Endothelial cell (in vitro differentiated cells): ENCODE measurements at regions not wholly inside any gene's neighbourhood (a gene's known extent, or its start where the extent isn't known, plus 50 kb on each side); places are given as distances from the start of the nearest gene placed in this dataset.
"Not testable (repeated sequence)": the region's sequence is repeated elsewhere in the genome, so short reads cannot be mapped to it uniquely, and the experiment has no call there.

ENCODE experiments used
- DNase-seq: peaks from one replicate; pipeline ENCODE4 v3.0.0; 2021; ENCODE audit warnings: low spot score
- H3K27ac Mint-ChIP-seq: one replicate; pipeline ENCODE4 v1.8.0; 2021; ENCODE audit warnings: mixed read lengths, inconsistent platforms; ENCODE audit not compliant: unreplicated experiment
- H3K27me3 Mint-ChIP-seq: one replicate; pipeline ENCODE4 v1.8.0; 2021; ENCODE audit warnings: mild to moderate bottlenecking, moderate library complexity, mixed read lengths, inconsistent platforms; ENCODE audit not compliant: unreplicated experiment
- H3K36me3 Mint-ChIP-seq: one replicate; pipeline ENCODE4 v1.8.0; 2021; ENCODE audit warnings: mild to moderate bottlenecking, low read depth, mixed read lengths, inconsistent platforms; ENCODE audit not compliant: unreplicated experiment
- H3K4me1 Mint-ChIP-seq: one replicate; pipeline ENCODE4 v1.8.0; 2021; ENCODE audit warnings: mild to moderate bottlenecking, mixed read lengths, inconsistent platforms; ENCODE audit not compliant: unreplicated experiment
- H3K4me3 Mint-ChIP-seq: one replicate; pipeline ENCODE4 v1.8.0; 2021; ENCODE audit warnings: mild to moderate bottlenecking, mixed read lengths, inconsistent platforms; ENCODE audit not compliant: unreplicated experiment
- H3K9me3 Mint-ChIP-seq: one replicate; pipeline ENCODE4 v1.8.0; 2021; ENCODE audit warnings: mixed read lengths, inconsistent platforms; ENCODE audit not compliant: unreplicated experiment
- CTCF ChIP-seq: fragments of 200-600 bp; sonication (generic); IDR thresholded peaks from one replicate; pipeline ENCODE4 v1.5.0; 2021; ENCODE audit warnings: antibody characterized with exemption; ENCODE audit not compliant: unreplicated experiment

GRCh38 chr1:192880231-192880630 lies 71.4 kb downstream of the RGS2 start:
- H3K27me3 Mint-ChIP-seq = peaks cover 2% of the 10 kb centered on the region
- DNase-seq = no peak
- TF ChIP-seq CTCF = no peak
- peaks cover 10% of the 10 kb centered on the region for H3K4me1 Mint-ChIP-seq
- H3K36me3 Mint-ChIP-seq = no peaks in the 10 kb centered on the region
- H3K9me3 Mint-ChIP-seq = no peaks in the 10 kb centered on the region
- H3K27ac Mint-ChIP-seq = no peak overlapping the region
- no peak overlapping the region for H3K4me3 Mint-ChIP-seq

GRCh38 chr1:192884241-192884640 lies 75.4 kb downstream of the RGS2 start:
- TF ChIP-seq CTCF = no peak
- H3K27me3 Mint-ChIP-seq = peaks cover 1% of the 10 kb centered on the region
- no peaks in the 10 kb centered on the region for H3K9me3 Mint-ChIP-seq
- H3K4me1 Mint-ChIP-seq = no peaks in the 10 kb centered on the region
- H3K4me3 Mint-ChIP-seq = no peak overlapping the region
- H3K27ac Mint-ChIP-seq = no peak overlapping the region
- no peak for DNase-seq
- no peaks in the 10 kb centered on the region for H3K36me3 Mint-ChIP-seq

GRCh38 chr1:192885387-192885786 lies 76.5 kb downstream of the RGS2 start:
- H3K4me3 Mint-ChIP-seq, H3K9me3 Mint-ChIP-seq, DNase-seq, H3K4me1 Mint-ChIP-seq, H3K36me3 Mint-ChIP-seq, H3K27me3 Mint-ChIP-seq, H3K27ac Mint-ChIP-seq: not testable (repeated sequence)

- no peak overlapping the region for H3K4me3 Mint-ChIP-seq
- peaks cover 4% of the 10 kb centered on the region for H3K9me3 Mint-ChIP-seq
- H3K27me3 Mint-ChIP-seq = no peaks in the 10 kb centered on the region
- no peak overlapping the region for H3K27ac Mint-ChIP-seq
- no peak for DNase-seq
- no peaks in the 10 kb centered on the region for H3K36me3 Mint-ChIP-seq
- TF ChIP-seq CTCF = no peak
- no peaks in the 10 kb centered on the region for H3K4me1 Mint-ChIP-seq
Observed at GRCh38 chr1:192887426-192887825, 78.6 kb downstream of the RGS2 start.

- TF ChIP-seq CTCF = no peak
- Mint-ChIP-seq H3K36me3 (no peaks in the 10 kb centered on the region), H3K4me1 (no peaks in the 10 kb centered on the region), H3K9me3 (peaks cover 4% of the 10 kb centered on the region), H3K27ac (no peak overlapping the region), H3K4me3 (no peak overlapping the region), H3K27me3 (no peaks in the 10 kb centered on the region)
- DNase-seq = no peak
Observed at GRCh38 chr1:192888574-192888973, 79.7 kb downstream of the RGS2 start.

- no peak overlapping the region for H3K4me3 Mint-ChIP-seq
- no peak overlapping the region for H3K27ac Mint-ChIP-seq
- peaks cover 4% of the 10 kb centered on the region for H3K9me3 Mint-ChIP-seq
- no peaks in the 10 kb centered on the region for H3K36me3 Mint-ChIP-seq
- H3K4me1 Mint-ChIP-seq = no peaks in the 10 kb centered on the region
- TF ChIP-seq CTCF = no peak
- no peak for DNase-seq
- H3K27me3 Mint-ChIP-seq = no peaks in the 10 kb centered on the region
Observed at GRCh38 chr1:192889082-192889481, 80.2 kb downstream of the RGS2 start.
